ENCODE measurements at regions not wholly inside any gene's neighbourhood (a gene's known extent, or its start where the extent isn't known, plus 50 kb on each side); places are given as distances from the start of the nearest gene placed in this dataset.

GRCh38 chr11:70733327-70734325, 335.3 kb downstream of the CTTN start:
- no peak for DNase-seq

- DNase-seq: no peak
Measured at GRCh38 chr11:70734379-70734778, 336.1 kb downstream of the CTTN start.

GRCh38 chr11:70734911-70735310, 336.6 kb downstream of the CTTN start:
- no peak for DNase-seq

GRCh38 chr11:70735976-70736375, 337.6 kb downstream of the CTTN start:
- peak; percentile 51 for DNase-seq

- DNase-seq: no peak
Measured at GRCh38 chr11:70736461-70736860, 338.1 kb downstream of the CTTN start.

- peak; percentile 41 for DNase-seq
Measured at GRCh38 chr11:70736937-70737640, 338.8 kb downstream of the CTTN start.

GRCh38 chr11:70737816-70738630, 339.7 kb downstream of the CTTN start:
- no peak for DNase-seq

GRCh38 chr11:70738661-70739060, 340.3 kb downstream of the CTTN start:
- DNase-seq: no peak

GRCh38 chr11:70739091-70739490, 340.8 kb downstream of the CTTN start:
- DNase-seq: no peak

GRCh38 chr11:70739811-70740487, 341.6 kb downstream of the CTTN start:
- peak; percentile 73 for DNase-seq

- DNase-seq: no peak
Measured at GRCh38 chr11:70740488-70740851, 342.1 kb downstream of the CTTN start.

- DNase-seq: no peak
Measured at GRCh38 chr11:70741085-70741484, 342.8 kb downstream of the CTTN start.

- peak; percentile 29 for DNase-seq
Measured at GRCh38 chr11:70742553-70743291, 344.4 kb downstream of the CTTN start.

- DNase-seq: no peak
Measured at GRCh38 chr11:70743329-70743728, 345.0 kb downstream of the CTTN start.

GRCh38 chr11:70743941-70744351, 345.6 kb downstream of the CTTN start:
- no peak for DNase-seq

- DNase-seq: no peak
Measured at GRCh38 chr11:70744396-70745185, 346.3 kb downstream of the CTTN start.

- no peak for DNase-seq
Measured at GRCh38 chr11:70745451-70745850, 347.1 kb downstream of the CTTN start.

- no peak for DNase-seq
Measured at GRCh38 chr11:70745941-70746340, 347.6 kb downstream of the CTTN start.

- DNase-seq: no peak
Measured at GRCh38 chr11:70746351-70746750, 348.0 kb downstream of the CTTN start.

- DNase-seq: no peak
Measured at GRCh38 chr11:70747285-70747684, 349.0 kb downstream of the CTTN start.

- DNase-seq: no peak
Measured at GRCh38 chr11:70747921-70748320, 349.6 kb downstream of the CTTN start.

Measured in RPMI8226 (cell line).